GM23338 (cell line): ENCODE measurements at regions not wholly inside any gene's neighbourhood (a gene's known extent, or its start where the extent isn't known, plus 50 kb on each side); places are given as distances from the start of the nearest gene placed in this dataset.

Experiments used
- ATAC-seq: fragments of 200-7000 bp; cut with Tn5 transposase; 3 replicates; pipeline ENCODE4 v1.9.1; 2020
- DNase-seq: peaks from one replicate; pipeline ENCODE4 v3.0.0-alpha.2; 2015; ENCODE audit warnings: low spot score
- H2AFZ ChIP-seq: fragments of 200-600 bp; sonication (generic); 2 replicates; pipeline ENCODE4 v1.8.0; 2016; ENCODE audit warnings: antibody characterized with exemption, mild to moderate bottlenecking, moderate library complexity
- H3F3A ChIP-seq: fragments of 200-600 bp; sonication (generic); replicated peaks from 2 replicates; pipeline ENCODE4 v1.8.0; 2017; ENCODE audit warnings: antibody characterized with exemption, mixed run types, low read depth
- H3K27ac ChIP-seq: fragments of 200-600 bp; sonication (generic); 2 replicates; pipeline ENCODE4 v1.6.1; 2016; ENCODE audit warnings: low read depth
- H3K27me3 ChIP-seq: fragments of 200-600 bp; sonication (generic); 2 replicates; pipeline ENCODE4 v1.8.0; 2016; ENCODE audit warnings: mild to moderate bottlenecking, mixed run types, moderate library complexity; ENCODE audit not compliant: insufficient read depth
- H3K36me3 ChIP-seq: fragments of 200-600 bp; sonication (generic); 2 replicates; pipeline ENCODE4 v1.8.0; 2016; ENCODE audit warnings: mild to moderate bottlenecking; ENCODE audit not compliant: insufficient read depth
- H3K4me1 ChIP-seq: fragments of 200-600 bp; sonication (generic); 2 replicates; pipeline ENCODE4 v1.8.0; 2016; ENCODE audit warnings: mild to moderate bottlenecking, moderate library complexity; ENCODE audit not compliant: insufficient read depth
- H3K4me2 ChIP-seq: fragments of 200-600 bp; sonication (generic); 2 replicates; pipeline ENCODE4 v1.7.1; 2017; ENCODE audit warnings: mixed run types
- H3K4me3 ChIP-seq: fragments of 200-600 bp; sonication (generic); 2 replicates; pipeline ENCODE4 v1.6.1; 2016; ENCODE audit warnings: mixed run types
- H3K79me2 ChIP-seq: fragments of 200-600 bp; sonication (generic); replicated peaks from 2 replicates; pipeline ENCODE4 v1.8.0; 2017; ENCODE audit warnings: mild to moderate bottlenecking; ENCODE audit not compliant: insufficient read depth
- H3K9me2 ChIP-seq: fragments of 200-600 bp; sonication (generic); 2 replicates; pipeline ENCODE4 v1.8.0; 2017; ENCODE audit not compliant: insufficient read depth
- H4K20me1 ChIP-seq: fragments of 200-600 bp; sonication (generic); replicated peaks from 2 replicates; pipeline ENCODE4 v1.8.0; 2017; ENCODE audit warnings: mild to moderate bottlenecking; ENCODE audit not compliant: insufficient read depth
- H3K27ac Mint-ChIP-seq: 2 replicates; pipeline ENCODE4 v1.8.0; 2020; ENCODE audit warnings: inconsistent platforms, mild to moderate bottlenecking, moderate library complexity, mixed read lengths
- H3K27me3 Mint-ChIP-seq: 3 replicates; pipeline ENCODE4 v1.8.0; 2022; ENCODE audit warnings: low read depth, mild to moderate bottlenecking, moderate library complexity, mixed read lengths, inconsistent platforms; ENCODE audit not compliant: insufficient read depth, poor library complexity
- H3K36me3 Mint-ChIP-seq: 3 replicates; pipeline ENCODE4 v1.8.0; 2021; ENCODE audit warnings: low read depth, mild to moderate bottlenecking, inconsistent platforms, moderate library complexity, mixed read lengths
- H3K4me1 Mint-ChIP-seq: 3 replicates; pipeline ENCODE4 v1.8.0; 2020; ENCODE audit warnings: mild to moderate bottlenecking, inconsistent platforms, mixed read lengths
- H3K4me3 Mint-ChIP-seq: 3 replicates; pipeline ENCODE4 v1.8.0; 2021; ENCODE audit warnings: moderate library complexity, mild to moderate bottlenecking, inconsistent platforms, mixed read lengths
- H3K9me3 Mint-ChIP-seq: 3 replicates; pipeline ENCODE4 v1.8.0; 2020; ENCODE audit warnings: moderate library complexity, mild to moderate bottlenecking, inconsistent platforms, mixed read lengths
- CREB1 ChIP-seq: fragments of 250-450 bp; sonication (Bioruptor Pico); IDR thresholded peaks from 2 replicates; pipeline ENCODE4 v1.5.0; 2020; ENCODE audit warnings: low read depth, mild to moderate bottlenecking, moderate library complexity
- EZH2 ChIP-seq: fragments of 200-600 bp; sonication (generic); IDR thresholded peaks from one replicate; pipeline ENCODE4 v1.8.0; 2017; ENCODE audit warnings: antibody characterized with exemption, mild to moderate bottlenecking, low read depth; ENCODE audit not compliant: unreplicated experiment
- EZH2phosphoT487 ChIP-seq: fragments of 200-600 bp; sonication (generic); IDR thresholded peaks from one replicate; pipeline ENCODE4 v1.8.1; 2018; ENCODE audit warnings: antibody characterized with exemption; ENCODE audit not compliant: unreplicated experiment
- JUNB ChIP-seq: IDR thresholded peaks from one replicate; pipeline ENCODE4 v1.6.1; 2016; ENCODE audit warnings: antibody characterized with exemption; ENCODE audit not compliant: unreplicated experiment
- NANOG ChIP-seq: IDR thresholded peaks from 2 replicates; pipeline ENCODE4 v1.6.1; 2016; ENCODE audit warnings: antibody characterized with exemption, borderline replicate concordance
- POLR2AphosphoS5 ChIP-seq: IDR thresholded peaks from 2 replicates; pipeline ENCODE4 v1.6.1; 2016; ENCODE audit warnings: antibody characterized with exemption, low read depth
- STAT1 ChIP-seq: IDR thresholded peaks from one replicate; pipeline ENCODE4 v1.6.1; 2016; ENCODE audit warnings: antibody characterized with exemption; ENCODE audit not compliant: unreplicated experiment
- ZNF114 ChIP-seq: fragments of 250-450 bp; sonication (Bioruptor Pico); IDR thresholded peaks from 2 replicates; pipeline ENCODE4 v1.5.0; 2020; ENCODE audit warnings: mild to moderate bottlenecking, moderate library complexity
- ZNF331 ChIP-seq: fragments of 250-450 bp; sonication (Bioruptor Pico); IDR thresholded peaks from 2 replicates; pipeline ENCODE4 v1.5.0; 2020; ENCODE audit warnings: low read depth, mild to moderate bottlenecking, moderate library complexity
- TF ChIP-seq, protein P1 (sequence below): fragments of 250-450 bp; sonication (Bioruptor Pico); IDR thresholded peaks from 2 replicates; pipeline ENCODE4 v1.5.0; 2020; ENCODE audit warnings: mild to moderate bottlenecking, moderate library complexity
- TF ChIP-seq, protein P2 (sequence below): IDR thresholded peaks from 2 replicates; pipeline ENCODE4 v1.6.1; 2016; ENCODE audit warnings: antibody characterized with exemption
- TF ChIP-seq, protein P3 (sequence below), 2 experiments: fragments of 200-600 bp in 1 of 2; sonication (generic) in 1 of 2; conservative IDR thresholded peaks; 2 replicates each; pipeline versions ENCODE4 v1.5.1 to v1.6.1; 2016 to 2017; ENCODE audit warnings: antibody characterized with exemption in 2 of 2, low read depth in 2 of 2, mild to moderate bottlenecking in 2 of 2, moderate library complexity in 1 of 2

DNA sequence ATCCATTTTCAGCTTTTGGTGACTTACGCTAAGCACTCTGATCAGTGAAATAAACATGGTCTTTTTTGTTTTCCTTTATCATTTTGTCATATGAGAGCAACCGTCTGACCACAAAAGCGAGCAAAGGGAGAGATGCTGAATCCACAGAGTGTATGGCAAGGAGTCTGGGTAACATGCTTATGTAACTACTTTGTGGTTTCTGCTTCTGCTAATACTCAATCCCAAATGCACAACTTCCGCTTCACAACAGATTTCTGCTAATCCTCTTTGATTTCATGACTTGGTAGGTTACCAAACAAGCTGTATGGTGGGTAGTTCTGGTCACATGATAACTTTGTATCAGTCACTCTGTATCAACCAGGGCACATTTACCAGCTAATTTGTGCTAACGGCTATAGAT is 908.4 kb upstream of the CRIM1 start (continued):
- TF ChIP-seq, protein P1, sequence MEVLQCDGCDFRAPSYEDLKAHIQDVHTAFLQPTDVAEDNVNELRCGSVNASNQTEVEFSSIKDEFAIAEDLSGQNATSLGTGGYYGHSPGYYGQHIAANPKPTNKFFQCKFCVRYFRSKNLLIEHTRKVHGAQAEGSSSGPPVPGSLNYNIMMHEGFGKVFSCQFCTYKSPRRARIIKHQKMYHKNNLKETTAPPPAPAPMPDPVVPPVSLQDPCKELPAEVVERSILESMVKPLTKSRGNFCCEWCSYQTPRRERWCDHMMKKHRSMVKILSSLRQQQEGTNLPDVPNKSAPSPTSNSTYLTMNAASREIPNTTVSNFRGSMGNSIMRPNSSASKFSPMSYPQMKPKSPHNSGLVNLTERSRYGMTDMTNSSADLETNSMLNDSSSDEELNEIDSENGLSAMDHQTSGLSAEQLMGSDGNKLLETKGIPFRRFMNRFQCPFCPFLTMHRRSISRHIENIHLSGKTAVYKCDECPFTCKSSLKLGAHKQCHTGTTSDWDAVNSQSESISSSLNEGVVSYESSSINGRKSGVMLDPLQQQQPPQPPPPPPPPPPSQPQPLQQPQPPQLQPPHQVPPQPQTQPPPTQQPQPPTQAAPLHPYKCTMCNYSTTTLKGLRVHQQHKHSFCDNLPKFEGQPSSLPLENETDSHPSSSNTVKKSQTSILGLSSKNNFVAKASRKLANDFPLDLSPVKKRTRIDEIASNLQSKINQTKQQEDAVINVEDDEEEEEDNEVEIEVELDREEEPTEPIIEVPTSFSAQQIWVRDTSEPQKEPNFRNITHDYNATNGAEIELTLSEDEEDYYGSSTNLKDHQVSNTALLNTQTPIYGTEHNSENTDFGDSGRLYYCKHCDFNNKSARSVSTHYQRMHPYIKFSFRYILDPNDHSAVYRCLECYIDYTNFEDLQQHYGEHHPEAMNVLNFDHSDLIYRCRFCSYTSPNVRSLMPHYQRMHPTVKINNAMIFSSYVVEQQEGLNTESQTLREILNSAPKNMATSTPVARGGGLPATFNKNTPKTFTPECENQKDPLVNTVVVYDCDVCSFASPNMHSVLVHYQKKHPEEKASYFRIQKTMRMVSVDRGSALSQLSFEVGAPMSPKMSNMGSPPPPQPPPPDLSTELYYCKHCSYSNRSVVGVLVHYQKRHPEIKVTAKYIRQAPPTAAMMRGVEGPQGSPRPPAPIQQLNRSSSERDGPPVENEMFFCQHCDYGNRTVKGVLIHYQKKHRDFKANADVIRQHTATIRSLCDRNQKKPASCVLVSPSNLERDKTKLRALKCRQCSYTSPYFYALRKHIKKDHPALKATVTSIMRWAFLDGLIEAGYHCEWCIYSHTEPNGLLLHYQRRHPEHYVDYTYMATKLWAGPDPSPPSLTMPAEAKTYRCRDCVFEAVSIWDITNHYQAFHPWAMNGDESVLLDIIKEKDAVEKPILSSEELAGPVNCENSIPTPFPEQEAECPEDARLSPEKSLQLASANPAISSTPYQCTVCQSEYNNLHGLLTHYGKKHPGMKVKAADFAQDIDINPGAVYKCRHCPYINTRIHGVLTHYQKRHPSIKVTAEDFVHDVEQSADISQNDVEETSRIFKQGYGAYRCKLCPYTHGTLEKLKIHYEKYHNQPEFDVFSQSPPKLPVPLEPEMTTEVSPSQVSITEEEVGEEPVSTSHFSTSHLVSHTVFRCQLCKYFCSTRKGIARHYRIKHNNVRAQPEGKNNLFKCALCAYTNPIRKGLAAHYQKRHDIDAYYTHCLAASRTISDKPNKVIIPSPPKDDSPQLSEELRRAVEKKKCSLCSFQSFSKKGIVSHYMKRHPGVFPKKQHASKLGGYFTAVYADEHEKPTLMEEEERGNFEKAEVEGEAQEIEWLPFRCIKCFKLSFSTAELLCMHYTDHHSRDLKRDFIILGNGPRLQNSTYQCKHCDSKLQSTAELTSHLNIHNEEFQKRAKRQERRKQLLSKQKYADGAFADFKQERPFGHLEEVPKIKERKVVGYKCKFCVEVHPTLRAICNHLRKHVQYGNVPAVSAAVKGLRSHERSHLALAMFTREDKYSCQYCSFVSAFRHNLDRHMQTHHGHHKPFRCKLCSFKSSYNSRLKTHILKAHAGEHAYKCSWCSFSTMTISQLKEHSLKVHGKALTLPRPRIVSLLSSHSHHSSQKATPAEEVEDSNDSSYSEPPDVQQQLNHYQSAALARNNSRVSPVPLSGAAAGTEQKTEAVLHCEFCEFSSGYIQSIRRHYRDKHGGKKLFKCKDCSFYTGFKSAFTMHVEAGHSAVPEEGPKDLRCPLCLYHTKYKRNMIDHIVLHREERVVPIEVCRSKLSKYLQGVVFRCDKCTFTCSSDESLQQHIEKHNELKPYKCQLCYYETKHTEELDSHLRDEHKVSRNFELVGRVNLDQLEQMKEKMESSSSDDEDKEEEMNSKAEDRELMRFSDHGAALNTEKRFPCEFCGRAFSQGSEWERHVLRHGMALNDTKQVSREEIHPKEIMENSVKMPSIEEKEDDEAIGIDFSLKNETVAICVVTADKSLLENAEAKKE (CRISPR knock-in tag): no peak
- TF ChIP-seq CREB1 (CRISPR knock-in tag) (no peak), STAT1 (no peak), ZNF114 (CRISPR knock-in tag) (no peak), ZNF331 (CRISPR knock-in tag) (no peak), EZH2phosphoT487 (no peak), NANOG (no peak)

DNA sequence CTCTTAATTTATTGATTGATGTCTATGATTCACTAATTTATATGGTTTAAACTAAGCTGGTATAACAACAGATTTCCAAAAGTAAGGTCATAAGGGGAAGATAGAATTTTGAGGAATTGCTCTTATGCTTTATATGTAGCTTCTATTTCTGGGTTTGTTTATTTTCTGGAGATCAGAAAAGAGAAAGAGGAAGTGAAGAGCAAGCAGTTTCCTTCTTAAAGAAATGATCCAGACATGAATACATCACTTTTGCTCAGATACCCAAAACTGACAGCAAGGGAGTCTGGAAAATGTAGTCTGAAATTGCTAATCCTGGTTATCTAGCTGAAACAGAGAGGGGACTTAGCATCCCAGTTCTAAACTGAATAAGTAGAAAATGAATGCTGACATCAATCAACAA is 912.5 kb upstream of the CRIM1 start:
- H3K27me3 Mint-ChIP-seq: peaks cover 4% of the 10 kb centered on the region
- peaks cover 21% of the 10 kb centered on the region for H3K36me3 Mint-ChIP-seq
- H3K4me3 Mint-ChIP-seq: no peak overlapping the region
- H3K27ac Mint-ChIP-seq: no peak overlapping the region
- no peak overlapping the region for H3K27ac ChIP-seq
- no peaks in the 10 kb centered on the region for H3K36me3 ChIP-seq
- no peak for DNase-seq
- H3K27me3 ChIP-seq: no peaks in the 10 kb centered on the region
- no peaks in the 10 kb centered on the region for H3F3A ChIP-seq
- no peaks in the 10 kb centered on the region for H3K79me2 ChIP-seq
- no peak overlapping the region for H2AFZ ChIP-seq
- H3K4me2 ChIP-seq: no peak overlapping the region
- H3K9me2 ChIP-seq: peaks cover 21% of the 10 kb centered on the region
- no peaks in the 10 kb centered on the region for H3K4me1 Mint-ChIP-seq
- H4K20me1 ChIP-seq: no peaks in the 10 kb centered on the region
- no peak overlapping the region for H3K4me3 ChIP-seq
- peaks cover 9% of the 10 kb centered on the region for H3K9me3 Mint-ChIP-seq
- 0 out of 2 replicates have a peak, but pooled peaks cover 4% of the 10 kb centered on the region for H3K4me1 ChIP-seq
- no peak for ATAC-seq
- TF ChIP-seq ZNF331 (CRISPR knock-in tag) (no peak), STAT1 (no peak), JUNB (no peak), NANOG (no peak), EZH2phosphoT487 (no peak), POLR2AphosphoS5 (no peak), EZH2 (no peak)
- TF ChIP-seq, protein P2, sequence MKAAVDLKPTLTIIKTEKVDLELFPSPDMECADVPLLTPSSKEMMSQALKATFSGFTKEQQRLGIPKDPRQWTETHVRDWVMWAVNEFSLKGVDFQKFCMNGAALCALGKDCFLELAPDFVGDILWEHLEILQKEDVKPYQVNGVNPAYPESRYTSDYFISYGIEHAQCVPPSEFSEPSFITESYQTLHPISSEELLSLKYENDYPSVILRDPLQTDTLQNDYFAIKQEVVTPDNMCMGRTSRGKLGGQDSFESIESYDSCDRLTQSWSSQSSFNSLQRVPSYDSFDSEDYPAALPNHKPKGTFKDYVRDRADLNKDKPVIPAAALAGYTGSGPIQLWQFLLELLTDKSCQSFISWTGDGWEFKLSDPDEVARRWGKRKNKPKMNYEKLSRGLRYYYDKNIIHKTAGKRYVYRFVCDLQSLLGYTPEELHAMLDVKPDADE: no peak
- TF ChIP-seq, protein P3, sequence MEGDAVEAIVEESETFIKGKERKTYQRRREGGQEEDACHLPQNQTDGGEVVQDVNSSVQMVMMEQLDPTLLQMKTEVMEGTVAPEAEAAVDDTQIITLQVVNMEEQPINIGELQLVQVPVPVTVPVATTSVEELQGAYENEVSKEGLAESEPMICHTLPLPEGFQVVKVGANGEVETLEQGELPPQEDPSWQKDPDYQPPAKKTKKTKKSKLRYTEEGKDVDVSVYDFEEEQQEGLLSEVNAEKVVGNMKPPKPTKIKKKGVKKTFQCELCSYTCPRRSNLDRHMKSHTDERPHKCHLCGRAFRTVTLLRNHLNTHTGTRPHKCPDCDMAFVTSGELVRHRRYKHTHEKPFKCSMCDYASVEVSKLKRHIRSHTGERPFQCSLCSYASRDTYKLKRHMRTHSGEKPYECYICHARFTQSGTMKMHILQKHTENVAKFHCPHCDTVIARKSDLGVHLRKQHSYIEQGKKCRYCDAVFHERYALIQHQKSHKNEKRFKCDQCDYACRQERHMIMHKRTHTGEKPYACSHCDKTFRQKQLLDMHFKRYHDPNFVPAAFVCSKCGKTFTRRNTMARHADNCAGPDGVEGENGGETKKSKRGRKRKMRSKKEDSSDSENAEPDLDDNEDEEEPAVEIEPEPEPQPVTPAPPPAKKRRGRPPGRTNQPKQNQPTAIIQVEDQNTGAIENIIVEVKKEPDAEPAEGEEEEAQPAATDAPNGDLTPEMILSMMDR (conservative IDR thresholded peaks at IDR 0.05; ENCODE audit: low read depth in 2 of 2): no peak
